HCT116 (cell line): ENCODE measurements at regions not wholly inside any gene's neighbourhood (a gene's known extent, or its start where the extent isn't known, plus 50 kb on each side); places are given as distances from the start of the nearest gene placed in this dataset.

Experiments used
- ATAC-seq: fragments of 200-7000 bp; cut with Tn5 transposase; 2 replicates; pipeline ENCODE4 v1.9.1; 2020; ENCODE audit warnings: mild to moderate bottlenecking, moderate library complexity
- BruUV-seq: library from RNA; stranded (reverse); fragments of 400-500 nt; replicated peaks from 2 replicates; lab custom pipeline; 2021; lab: Mats Ljungman, UMichigan
- CTCF ChIA-PET: fragments of 300-600 bp; sonication (Branson Sonifier 250); formaldehyde crosslinking; loops from one replicate; lab custom pipeline; 2021; ENCODE audit warnings: antibody characterized with exemption; lab: Charles Lee
- POLR2A ChIA-PET: fragments of 300-600, 350-600 bp; sonication (Branson Sonifier 250); formaldehyde crosslinking; loops from one replicate; lab custom pipeline; 2021; ENCODE audit warnings: antibody characterized with exemption; lab: Charles Lee
- RAD21 ChIA-PET, 2 experiments: fragments of 300-600 bp; sonication (Branson Sonifier 250); formaldehyde crosslinking; loops; one replicate each; lab custom pipeline; 2023; ENCODE audit warnings: low total read pairs in 2 of 2; ENCODE audit not compliant: uncharacterized antibody in 2 of 2, unreplicated experiment in 2 of 2, low non-redundant PET in 1 of 2; lab: Charles Lee
- DNase-seq: peaks from one replicate; pipeline ENCODE4 v3.0.0-alpha.2; 2010; ENCODE audit warnings: low read depth, low spot score
- H2AFZ ChIP-seq: fragments of 200-600 bp; shearing (Covaris generic), sonication (generic); 2 replicates; pipeline ENCODE4 v1.6.1; 2017; ENCODE audit warnings: low read depth, mixed run types, mixed read lengths, antibody characterized with exemption, low read length; ENCODE audit not compliant: poor library complexity, severe bottlenecking
- H3K27ac ChIP-seq: 2 replicates; pipeline ENCODE4 v1.5.1; 2012; ENCODE audit warnings: low read depth, low read length
- H3K27me3 ChIP-seq: fragments of 200-600 bp; sonication (generic); 2 replicates; pipeline ENCODE4 v1.6.1; 2016; ENCODE audit warnings: mixed run types, low read length, mixed read lengths; ENCODE audit not compliant: insufficient read depth
- H3K36me3 ChIP-seq, 2 experiments: fragments of 200-500 bp in 1 of 2; fragments of 200-600 bp in 1 of 2; sonication (Bioruptor generic) in 1 of 2; sonication (generic) in 1 of 2; 2 replicates each; pipeline versions ENCODE4 v1.5.1 to v1.6.1; 2014 to 2016; ENCODE audit warnings: low read length in 2 of 2, inconsistent platforms in 1 of 2, mixed read lengths in 1 of 2, mixed run types in 1 of 2; ENCODE audit not compliant: insufficient read depth in 2 of 2, control insufficient read depth in 1 of 2
- H3K4me1 ChIP-seq, 2 experiments: fragments of 200-600 bp in 1 of 2; sonication (generic) in 1 of 2; 2 replicates each; pipeline versions ENCODE4 v1.5.1 to v1.6.1; 2012 to 2017; ENCODE audit warnings: low read length in 2 of 2, inconsistent platforms in 1 of 2, mild to moderate bottlenecking in 1 of 2, mixed read lengths in 1 of 2, mixed run types in 1 of 2, moderate library complexity in 1 of 2; ENCODE audit not compliant: insufficient read depth in 2 of 2, control insufficient read depth in 1 of 2
- H3K4me2 ChIP-seq: fragments of 200-600 bp; sonication (generic); 2 replicates; pipeline ENCODE4 v1.6.1; 2017; ENCODE audit warnings: mixed run types, low read length, mixed read lengths
- H3K4me3 ChIP-seq, 2 experiments: fragments of 200-600 bp in 1 of 2; sonication (generic) in 1 of 2; replicated peaks in 1 of 2; 2 replicates each; pipeline ENCODE4 v1.5.1; 2011 to 2016; ENCODE audit warnings: low read length in 2 of 2, control low read depth in 1 of 2, low read depth in 1 of 2, mild to moderate bottlenecking in 1 of 2, mixed read lengths in 1 of 2, mixed run types in 1 of 2
- H3K79me2 ChIP-seq: fragments of 200-600 bp; sonication (generic); 2 replicates; pipeline ENCODE4 v1.6.1; 2017; ENCODE audit warnings: mild to moderate bottlenecking, mixed run types, low read length, moderate library complexity, mixed read lengths; ENCODE audit not compliant: insufficient read depth
- H3K9ac ChIP-seq: fragments of 200-600 bp; sonication (generic); 2 replicates; pipeline ENCODE4 v1.6.1; 2016; ENCODE audit warnings: low read length, mixed read lengths
- H3K9me2 ChIP-seq: fragments of 200-600 bp; sonication (generic), shearing (Covaris generic); 2 replicates; pipeline ENCODE4 v1.6.1; 2017; ENCODE audit warnings: mixed run types, mild to moderate bottlenecking, moderate library complexity; ENCODE audit not compliant: insufficient read depth
- H3K9me3 ChIP-seq, 2 experiments: fragments of 200-500 bp in 1 of 2; fragments of 200-600 bp in 1 of 2; sonication (Bioruptor generic) in 1 of 2; sonication (generic) in 1 of 2; 2 replicates each; pipeline ENCODE4 v1.6.1; 2014 to 2017; ENCODE audit warnings: low read length in 2 of 2, mixed read lengths in 2 of 2, inconsistent platforms in 1 of 2, low read depth in 1 of 2, mild to moderate bottlenecking in 1 of 2, mixed run types in 1 of 2, moderate library complexity in 1 of 2; ENCODE audit not compliant: control insufficient read depth in 1 of 2, insufficient read depth in 1 of 2
- H4K20me1 ChIP-seq: fragments of 200-600 bp; sonication (generic), shearing (Covaris generic); 2 replicates; pipeline ENCODE4 v1.6.1; 2017; ENCODE audit warnings: mixed run types, mild to moderate bottlenecking, moderate library complexity; ENCODE audit not compliant: insufficient read depth
- ATF3 ChIP-seq: IDR thresholded peaks from 2 replicates; pipeline ENCODE4 v1.6.1; 2012
- CBX3 ChIP-seq: IDR thresholded peaks from 2 replicates; pipeline ENCODE4 v1.6.1; 2012; ENCODE audit warnings: low read depth
- CEBPB ChIP-seq: IDR thresholded peaks from 2 replicates; pipeline ENCODE4 v1.6.1; 2012; ENCODE audit warnings: low read depth
- CTCF ChIP-seq, 3 experiments: fragments of 200-600 bp in 1 of 3; sonication (generic) in 1 of 3; IDR thresholded peaks in 2 of 3; conservative IDR thresholded peaks in 1 of 3; 2 replicates each; pipeline ENCODE4 v1.5.1; 2012 to 2017; ENCODE audit warnings: low read depth in 2 of 3, low read length in 2 of 3, antibody characterized with exemption in 1 of 3, borderline replicate concordance in 1 of 3, control low read depth in 1 of 3, mild to moderate bottlenecking in 1 of 3, mixed read lengths in 1 of 3, mixed run types in 1 of 3, moderate library complexity in 1 of 3; ENCODE audit not compliant: insufficient read depth in 1 of 3
- EGR1 ChIP-seq: IDR thresholded peaks from 2 replicates; pipeline ENCODE4 v1.6.1; 2012; ENCODE audit warnings: low read depth
- ELF1 ChIP-seq: IDR thresholded peaks from 2 replicates; pipeline ENCODE4 v1.6.1; 2012; ENCODE audit warnings: low read depth, borderline replicate concordance
- EZH2 ChIP-seq: fragments of 200-600 bp; sonication (generic); IDR thresholded peaks from 2 replicates; pipeline ENCODE4 v1.6.1; 2017; ENCODE audit warnings: antibody characterized with exemption, mixed run types
- FOSL1 ChIP-seq: IDR thresholded peaks from 2 replicates; pipeline ENCODE4 v1.6.1; 2012; ENCODE audit warnings: low read depth
- JUND ChIP-seq: IDR thresholded peaks from 2 replicates; pipeline ENCODE4 v1.6.1; 2012
- MAX ChIP-seq: IDR thresholded peaks from 2 replicates; pipeline ENCODE4 v1.6.1; 2012
- POLR2A ChIP-seq: IDR thresholded peaks from 2 replicates; pipeline ENCODE4 v1.7.0; 2011; ENCODE audit warnings: borderline replicate concordance; ENCODE audit not compliant: insufficient read depth, insufficient read length; ENCODE audit errors: extremely low read depth
- SIN3A ChIP-seq: IDR thresholded peaks from 2 replicates; pipeline ENCODE4 v1.6.1; 2012; ENCODE audit warnings: low read depth
- SP1 ChIP-seq: IDR thresholded peaks from 2 replicates; pipeline ENCODE4 v1.6.1; 2012; ENCODE audit warnings: low read depth
- TCF7L2 ChIP-seq: IDR thresholded peaks from 2 replicates; pipeline ENCODE4 v1.7.0; 2011; ENCODE audit warnings: borderline replicate concordance, inconsistent platforms; ENCODE audit not compliant: insufficient read depth, insufficient read length; ENCODE audit errors: extremely low read depth
- YY1 ChIP-seq: IDR thresholded peaks from 2 replicates; pipeline ENCODE4 v1.6.1; 2011; ENCODE audit warnings: low read length, low read depth, moderate library complexity, mild to moderate bottlenecking; ENCODE audit not compliant: insufficient replicate concordance; ENCODE audit errors: extremely low read depth
- ZBTB33 ChIP-seq: IDR thresholded peaks from 2 replicates; pipeline ENCODE4 v1.6.1; 2011; ENCODE audit warnings: mild to moderate bottlenecking, low read length, moderate library complexity; ENCODE audit not compliant: insufficient replicate concordance; ENCODE audit errors: extremely low read depth
- ZFX ChIP-seq: fragments of 450-650 bp; IDR thresholded peaks from 2 replicates; pipeline ENCODE4 v1.6.1; 2017
- ZNF274 ChIP-seq: fragments of 200-500 bp; sonication (Bioruptor generic); IDR thresholded peaks from 2 replicates; pipeline ENCODE4 v1.6.1; 2014; ENCODE audit warnings: mild to moderate bottlenecking, low read depth, low read length, inconsistent platforms
- intact Hi-C: fragments of 100-400 bp; cut with micrococcal nuclease; formaldehyde crosslinking; loops from 2 replicates; pipeline ENCODE4 v1.10.0; 2022

- TF ChIP-seq ZBTB33 (no peak), TCF7L2 (no peak)
These were observed 153.5 kb downstream of the MN1 start (continued) for GRCh38 chr22:27648074-27648473.

GRCh38 chr22:27648853-27649252 is 152.7 kb downstream of the MN1 start:
- H3K4me2 ChIP-seq = no peak overlapping the region
- H3K9me3 ChIP-seq = no peaks in the 10 kb centered on the region
- no peaks in the 10 kb centered on the region for H4K20me1 ChIP-seq
- no peaks in the 10 kb centered on the region for H3K36me3 ChIP-seq
- H3K4me3 ChIP-seq = no peak overlapping the region
- intact Hi-C loops = no loop called here
- POLR2A ChIA-PET = no interaction called here
- H3K79me2 ChIP-seq = no peaks in the 10 kb centered on the region
- no peaks in the 10 kb centered on the region for H3K4me1 ChIP-seq
- CTCF ChIA-PET = no interaction called here
- ATAC-seq (no peak), DNase-seq (no peak)
- H2AFZ ChIP-seq = no peak overlapping the region
- RAD21 ChIA-PET = no interaction called here
- no peak overlapping the region for H3K27ac ChIP-seq
- H3K27me3 ChIP-seq = peaks cover 15% of the 10 kb centered on the region
- no peak for TF ChIP-seq FOSL1
- no peak for TF ChIP-seq JUND
- no peak for TF ChIP-seq CEBPB
- TF ChIP-seq SIN3A = no peak
- no peak for TF ChIP-seq POLR2A
- no peak for TF ChIP-seq ZNF274
- no peak for TF ChIP-seq EGR1
- no peak for TF ChIP-seq TCF7L2
- TF ChIP-seq ZFX = no peak
- no peak for TF ChIP-seq ELF1
- no peak for TF ChIP-seq SP1
- no peak for TF ChIP-seq EZH2
- TF ChIP-seq MAX = no peak
- no peak for TF ChIP-seq YY1
- TF ChIP-seq ATF3 = no peak
- no peak for TF ChIP-seq ZBTB33
- TF ChIP-seq CTCF (IDR thresholded peaks at IDR 0.05 in 2 of 3, conservative IDR thresholded peaks at IDR 0.05 in 1 of 3; ENCODE audit: borderline replicate concordance in 1 of 3, insufficient read depth in 1 of 3, low read depth in 2 of 3, low read length in 2 of 3) = no peak
- no peak for TF ChIP-seq CBX3
- H3K9me2 ChIP-seq = no peaks in the 10 kb centered on the region
- no TSS peak for BruUV-seq
- H3K9ac ChIP-seq = no peak overlapping the region
